Activated T-cell treated with anti-CD3 and anti-CD28 coated beads for 1 hour (primary cell): ENCODE measurements at regions not wholly inside any gene's neighbourhood (a gene's known extent, or its start where the extent isn't known, plus 50 kb on each side); places are given as distances from the start of the nearest gene placed in this dataset.

Source experiments
- DNase-seq: peaks from one replicate; pipeline ENCODE4 v3.0.0-alpha.2; 2020; ENCODE audit warnings: low read depth

GRCh38 chr20:63115651-63116411, 100.1 kb downstream of the YTHDF1 start:
- DNase-seq, result no peak

- DNase-seq, result no peak
Measured at GRCh38 chr20:63114693-63115311, 101.1 kb downstream of the YTHDF1 start.

- no peak for DNase-seq
Measured at GRCh38 chr20:63114006-63114692, 101.8 kb downstream of the YTHDF1 start.

GRCh38 chr20:63112491-63113219, 103.3 kb downstream of the YTHDF1 start:
- DNase-seq, result no peak

- no peak for DNase-seq
Measured at GRCh38 chr20:63108247-63108646, 101.5 kb upstream of the BHLHE23 start.

- DNase-seq, result no peak
Measured at GRCh38 chr20:63107449-63108200, 100.9 kb upstream of the BHLHE23 start.

- DNase-seq, result no peak
Measured at GRCh38 chr20:63106765-63107448, 100.1 kb upstream of the BHLHE23 start.

- no peak for DNase-seq
Measured at GRCh38 chr20:63106108-63106764, 99.5 kb upstream of the BHLHE23 start.

GRCh38 chr20:63105211-63106107, 98.7 kb upstream of the BHLHE23 start:
- DNase-seq, result no peak

- no peak for DNase-seq
Measured at GRCh38 chr20:63104312-63105181, 97.8 kb upstream of the BHLHE23 start.

- no peak for DNase-seq
Measured at GRCh38 chr20:63103402-63104311, 96.9 kb upstream of the BHLHE23 start.

- DNase-seq, result peak; percentile 55
Measured at GRCh38 chr20:63102721-63103375, 96.1 kb upstream of the BHLHE23 start.

- DNase-seq, result peak; percentile 35
Measured at GRCh38 chr20:63101781-63102720, 95.3 kb upstream of the BHLHE23 start.

- no peak for DNase-seq
Measured at GRCh38 chr20:63100926-63101699, 94.3 kb upstream of the BHLHE23 start.
